ENCODE measurements at regions not wholly inside any gene's neighbourhood (a gene's known extent, or its start where the extent isn't known, plus 50 kb on each side); places are given as distances from the start of the nearest gene placed in this dataset.

GRCh38 chr6:166716910-166717617, 90.0 kb upstream of the RPS6KA2 start:
- TF ChIP-seq ZNF8 (CRISPR knock-in tag; IDR thresholded peaks at IDR 0.05) (no peak), PATZ1 (CRISPR knock-in tag; IDR thresholded peaks at IDR 0.05; ENCODE audit: borderline replicate concordance) (no peak), ZFP30 (CRISPR knock-in tag; IDR thresholded peaks at IDR 0.05) (no peak), ZNF70 (CRISPR knock-in tag; IDR thresholded peaks at IDR 0.05) (no peak), SNAI2 (CRISPR knock-in tag; IDR thresholded peaks at IDR 0.05) (no peak), BACH2 (CRISPR knock-in tag; IDR thresholded peaks at IDR 0.05; ENCODE audit: borderline replicate concordance) (no peak), PPARA (CRISPR knock-in tag; IDR thresholded peaks at IDR 0.05; ENCODE audit: borderline replicate concordance) (no peak), GLIS3 (CRISPR knock-in tag; IDR thresholded peaks at IDR 0.05) (no peak), RARB (CRISPR knock-in tag; IDR thresholded peaks at IDR 0.05) (no peak), ISL1 (CRISPR knock-in tag; IDR thresholded peaks at IDR 0.05) (no peak), TCF4 (CRISPR knock-in tag; IDR thresholded peaks at IDR 0.05; ENCODE audit: borderline replicate concordance) (no peak), ZC3H10 (CRISPR knock-in tag; IDR thresholded peaks at IDR 0.05) (no peak)

All from SK-N-SH treated with all-trans-retinoic acid at 6 μM for 48 hours (cell line).